ENCODE measurements at regions not wholly inside any gene's neighbourhood (a gene's known extent, or its start where the extent isn't known, plus 50 kb on each side); places are given as distances from the start of the nearest gene placed in this dataset.

GRCh38 chr14:82067221-82067875, 533.7 kb upstream of the SEL1L start:
- FAIRE-seq, result no peak
- no peak for DNase-seq (ENCODE audit: insufficient read length, low spot score)
- TF ChIP-seq POU2F2 (IDR thresholded peaks at IDR 0.05; ENCODE audit: low read depth, low read length) (no peak), SPI1 (IDR thresholded peaks at IDR 0.05; ENCODE audit: low read depth, low read length) (no peak), POLR2A (IDR thresholded peaks at IDR 0.05; ENCODE audit: low read depth, low read length) (no peak), PAX5 (IDR thresholded peaks at IDR 0.05; ENCODE audit: insufficient read depth, low read length, severe bottlenecking) (no peak), POLR2AphosphoS5 (IDR thresholded peaks at IDR 0.05; ENCODE audit: low read depth, low read length) (no peak), TAF1 (IDR thresholded peaks at IDR 0.05; ENCODE audit: low read depth, low read length) (no peak)

GRCh38 chr14:82070040-82070439, 536.4 kb upstream of the SEL1L start:
- FAIRE-seq, result no peak
- TF ChIP-seq POU2F2 (IDR thresholded peaks at IDR 0.05; ENCODE audit: low read depth, low read length), result no peak
- TF ChIP-seq POLR2AphosphoS5 (IDR thresholded peaks at IDR 0.05; ENCODE audit: low read depth, low read length), result no peak
- no peak for TF ChIP-seq TAF1 (IDR thresholded peaks at IDR 0.05; ENCODE audit: low read depth, low read length)
- no peak for TF ChIP-seq SPI1 (IDR thresholded peaks at IDR 0.05; ENCODE audit: low read depth, low read length)
- TF ChIP-seq PAX5 (IDR thresholded peaks at IDR 0.05; ENCODE audit: insufficient read depth, low read length, severe bottlenecking), result no peak
- TF ChIP-seq POLR2A (IDR thresholded peaks at IDR 0.05; ENCODE audit: low read depth, low read length), result no peak
- DNase-seq (ENCODE audit: insufficient read length, low spot score), result no peak

DNA sequence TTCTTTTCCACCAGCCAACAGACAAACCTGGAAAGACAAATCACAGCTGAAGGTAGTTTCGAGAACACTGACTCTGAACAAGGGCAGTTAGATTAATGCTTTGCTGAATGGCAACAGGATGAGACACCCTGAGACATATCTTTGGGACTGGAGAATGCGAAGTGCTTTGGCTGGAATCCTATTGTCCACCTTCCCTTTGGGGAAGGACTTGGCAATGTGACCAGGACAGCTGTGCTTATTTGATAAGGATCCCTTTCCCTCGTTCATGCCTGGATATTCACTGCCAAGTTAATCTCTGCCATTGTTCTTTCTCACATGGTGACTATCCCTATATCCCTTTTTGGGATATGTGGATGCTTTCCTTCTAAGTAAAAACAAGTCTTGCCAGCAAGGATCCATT, 537.1 kb upstream of the SEL1L start:
- DNase-seq (ENCODE audit: insufficient read length, low spot score), result no peak
- no peak for FAIRE-seq
- TF ChIP-seq POU2F2 (IDR thresholded peaks at IDR 0.05; ENCODE audit: low read depth, low read length), result no peak
- TF ChIP-seq PAX5 (IDR thresholded peaks at IDR 0.05; ENCODE audit: insufficient read depth, low read length, severe bottlenecking), result no peak
- TF ChIP-seq POLR2AphosphoS5 (IDR thresholded peaks at IDR 0.05; ENCODE audit: low read depth, low read length), result no peak
- no peak for TF ChIP-seq POLR2A (IDR thresholded peaks at IDR 0.05; ENCODE audit: low read depth, low read length)

DNA sequence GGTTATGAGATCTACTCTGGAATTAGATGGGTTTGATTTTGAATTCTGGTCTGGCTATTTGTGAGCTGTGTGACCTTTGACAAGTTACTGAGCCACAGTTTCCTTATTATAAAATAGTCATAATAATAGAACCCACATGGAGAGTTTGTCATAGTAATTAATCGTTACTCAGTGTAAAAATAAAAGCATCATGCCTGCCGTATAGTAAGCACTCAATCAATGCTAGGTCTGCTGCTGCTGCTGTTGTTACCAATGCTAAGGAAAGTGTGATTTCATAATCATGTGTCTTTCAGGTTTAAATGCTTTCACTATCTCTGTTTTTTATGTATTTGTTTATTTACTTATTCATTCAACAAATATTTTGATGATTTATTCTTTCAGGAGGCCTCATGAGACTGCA, 539.9 kb upstream of the SEL1L start:
- no peak for DNase-seq (ENCODE audit: insufficient read length, low spot score)
- TF ChIP-seq TAF1 (IDR thresholded peaks at IDR 0.05; ENCODE audit: low read depth, low read length), result no peak
- TF ChIP-seq SPI1 (IDR thresholded peaks at IDR 0.05; ENCODE audit: low read depth, low read length), result no peak
- TF ChIP-seq POU2F2 (IDR thresholded peaks at IDR 0.05; ENCODE audit: low read depth, low read length), result no peak
- no peak for TF ChIP-seq PAX5 (IDR thresholded peaks at IDR 0.05; ENCODE audit: insufficient read depth, low read length, severe bottlenecking)
- no peak for TF ChIP-seq POLR2A (IDR thresholded peaks at IDR 0.05; ENCODE audit: low read depth, low read length)
- TF ChIP-seq POLR2AphosphoS5 (IDR thresholded peaks at IDR 0.05; ENCODE audit: low read depth, low read length), result no peak

DNA sequence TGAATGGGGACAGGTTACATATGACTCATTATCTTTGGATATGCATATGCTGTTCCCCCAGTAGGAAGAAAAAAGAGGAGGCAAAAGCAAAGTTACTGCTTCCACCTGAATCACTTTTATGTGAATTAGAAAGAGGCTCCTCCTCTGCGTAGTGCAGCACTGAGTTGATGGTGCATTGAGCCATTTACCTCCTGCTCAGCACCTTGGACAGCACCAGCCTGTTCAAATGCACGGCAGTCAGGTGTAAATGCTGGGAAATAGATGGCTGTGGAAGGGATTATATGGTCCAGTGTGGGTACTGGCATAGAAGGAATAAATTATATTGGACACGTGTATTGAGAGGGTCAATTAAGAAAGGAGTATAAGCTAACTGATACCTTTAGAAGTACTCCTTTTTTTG, 541.9 kb upstream of the SEL1L start:
- DNase-seq (ENCODE audit: insufficient read length, low spot score), result no peak
- FAIRE-seq, result peak; percentile 38
- no peak for TF ChIP-seq PAX5 (IDR thresholded peaks at IDR 0.05; ENCODE audit: insufficient read depth, low read length, severe bottlenecking)
- no peak for TF ChIP-seq SPI1 (IDR thresholded peaks at IDR 0.05; ENCODE audit: low read depth, low read length)
- TF ChIP-seq POLR2A (IDR thresholded peaks at IDR 0.05; ENCODE audit: low read depth, low read length), result no peak
- no peak for TF ChIP-seq POLR2AphosphoS5 (IDR thresholded peaks at IDR 0.05; ENCODE audit: low read depth, low read length)
- TF ChIP-seq POU2F2 (IDR thresholded peaks at IDR 0.05; ENCODE audit: low read depth, low read length), result no peak
- no peak for TF ChIP-seq TAF1 (IDR thresholded peaks at IDR 0.05; ENCODE audit: low read depth, low read length)

More for the DNA sequence above, 539.9 kb upstream of the SEL1L start:
- no peak for FAIRE-seq

- no peak for DNase-seq (ENCODE audit: insufficient read length, low spot score)
- no peak for FAIRE-seq
Measured at GRCh38 chr14:82079553-82079952, 545.9 kb upstream of the SEL1L start.

DNA sequence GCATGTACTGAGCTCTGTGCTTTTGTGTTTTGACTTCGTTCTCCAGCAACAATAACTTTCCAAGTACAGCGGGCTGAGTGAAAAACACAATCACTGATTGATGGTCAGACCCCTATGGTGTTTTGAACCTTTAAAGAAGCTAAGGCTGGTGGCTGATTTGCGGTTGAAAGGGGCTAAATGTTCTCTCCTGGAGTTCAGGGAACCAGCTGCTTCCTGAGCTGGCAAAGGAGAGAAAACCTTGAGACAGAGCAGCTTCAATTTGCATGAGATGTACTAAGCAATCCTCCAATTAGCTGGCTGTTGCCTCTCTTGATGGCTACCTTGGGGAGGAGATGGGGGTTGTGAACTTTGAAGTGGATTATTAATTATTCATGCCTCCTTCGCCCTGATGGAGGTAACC, 546.7 kb upstream of the SEL1L start:
- TF ChIP-seq PAX5 (IDR thresholded peaks at IDR 0.05; ENCODE audit: insufficient read depth, low read length, severe bottlenecking), result no peak
- TF ChIP-seq TAF1 (IDR thresholded peaks at IDR 0.05; ENCODE audit: low read depth, low read length), result no peak
- FAIRE-seq (no peak), DNase-seq (ENCODE audit: insufficient read length, low spot score) (no peak)

More at GRCh38 chr14:82079553-82079952, 545.9 kb upstream of the SEL1L start:
- TF ChIP-seq TAF1 (IDR thresholded peaks at IDR 0.05; ENCODE audit: low read depth, low read length) (no peak), POLR2A (IDR thresholded peaks at IDR 0.05; ENCODE audit: low read depth, low read length) (no peak), SPI1 (IDR thresholded peaks at IDR 0.05; ENCODE audit: low read depth, low read length) (no peak), POU2F2 (IDR thresholded peaks at IDR 0.05; ENCODE audit: low read depth, low read length) (no peak), POLR2AphosphoS5 (IDR thresholded peaks at IDR 0.05; ENCODE audit: low read depth, low read length) (no peak), PAX5 (IDR thresholded peaks at IDR 0.05; ENCODE audit: insufficient read depth, low read length, severe bottlenecking) (no peak)

DNA sequence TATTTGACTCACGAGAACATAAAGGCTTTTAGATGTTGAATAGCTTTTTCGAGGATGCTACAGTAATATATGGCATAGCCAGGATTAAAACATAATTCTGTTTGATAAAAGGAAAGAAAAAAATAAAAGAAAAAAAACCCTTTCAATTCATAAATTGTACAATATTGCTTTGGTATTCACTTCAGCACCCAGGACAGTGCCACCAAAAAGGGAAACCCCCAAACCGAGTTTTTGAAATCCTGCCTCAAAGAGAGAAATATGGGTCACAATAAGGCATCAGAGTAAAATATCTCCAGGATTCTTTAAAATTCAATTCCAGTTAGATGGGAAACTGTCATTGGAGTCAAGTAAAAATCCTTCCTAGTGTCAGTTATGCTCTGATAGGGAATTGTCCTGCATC, 551.2 kb upstream of the SEL1L start:
- TF ChIP-seq POU2F2 (IDR thresholded peaks at IDR 0.05; ENCODE audit: low read depth, low read length) (no peak), PAX5 (IDR thresholded peaks at IDR 0.05; ENCODE audit: insufficient read depth, low read length, severe bottlenecking) (no peak), SPI1 (IDR thresholded peaks at IDR 0.05; ENCODE audit: low read depth, low read length) (no peak), TAF1 (IDR thresholded peaks at IDR 0.05; ENCODE audit: low read depth, low read length) (no peak), POLR2AphosphoS5 (IDR thresholded peaks at IDR 0.05; ENCODE audit: low read depth, low read length) (no peak), POLR2A (IDR thresholded peaks at IDR 0.05; ENCODE audit: low read depth, low read length) (no peak)
- FAIRE-seq (no peak), DNase-seq (ENCODE audit: insufficient read length, low spot score) (no peak)

DNA sequence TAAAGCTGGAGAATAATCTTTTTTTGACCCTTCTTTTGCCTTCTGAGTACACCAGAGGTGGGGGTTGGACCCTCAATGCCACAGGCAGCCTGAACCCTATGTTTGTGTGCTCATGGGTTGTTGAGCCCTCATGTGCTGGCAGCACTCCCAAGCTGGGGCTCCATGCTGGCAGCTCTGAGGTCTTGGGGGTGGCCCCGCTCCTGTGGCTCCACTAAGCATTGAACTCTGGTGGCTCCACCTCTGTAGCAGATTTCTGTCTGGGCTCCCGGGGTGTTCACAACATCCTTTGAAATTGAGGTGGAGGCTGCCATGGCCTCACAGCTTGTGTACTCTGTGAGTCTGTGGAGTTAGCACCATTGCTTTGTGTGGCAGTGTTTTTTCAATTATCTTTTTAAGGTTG, 557.4 kb upstream of the SEL1L start:
- FAIRE-seq, result no peak
- TF ChIP-seq SPI1 (IDR thresholded peaks at IDR 0.05; ENCODE audit: low read depth, low read length) (no peak), PAX5 (IDR thresholded peaks at IDR 0.05; ENCODE audit: insufficient read depth, low read length, severe bottlenecking) (no peak), TAF1 (IDR thresholded peaks at IDR 0.05; ENCODE audit: low read depth, low read length) (no peak), POLR2AphosphoS5 (IDR thresholded peaks at IDR 0.05; ENCODE audit: low read depth, low read length) (no peak), POLR2A (IDR thresholded peaks at IDR 0.05; ENCODE audit: low read depth, low read length) (no peak), POU2F2 (IDR thresholded peaks at IDR 0.05; ENCODE audit: low read depth, low read length) (no peak)
- DNase-seq (ENCODE audit: insufficient read length, low spot score), result no peak

DNA sequence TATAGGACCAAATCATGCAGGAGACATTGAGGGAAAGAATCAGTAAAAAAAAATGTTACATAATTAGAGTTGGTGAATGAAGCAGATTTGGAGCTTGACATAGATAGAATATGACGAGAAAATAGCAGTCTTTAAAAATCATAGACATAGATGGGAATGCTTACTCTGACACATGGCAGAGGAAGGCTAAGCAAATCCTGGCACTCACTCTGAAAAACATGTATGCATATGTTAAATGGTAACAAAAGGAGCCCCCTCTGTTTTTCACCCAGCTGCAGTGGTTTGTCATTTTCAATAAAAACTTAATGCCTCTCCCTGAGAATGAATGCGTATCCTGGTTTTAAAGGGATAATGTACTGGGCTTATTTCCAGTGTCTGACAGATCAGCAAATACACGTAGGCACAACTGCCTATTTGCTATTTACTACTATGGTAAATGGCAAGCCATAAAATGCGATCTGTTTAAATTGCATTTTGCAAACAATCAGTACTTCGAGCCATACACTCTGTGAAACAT, 561.2 kb upstream of the SEL1L start:
- no peak for FAIRE-seq
- DNase-seq (ENCODE audit: insufficient read length, low spot score), result no peak
- TF ChIP-seq POU2F2 (IDR thresholded peaks at IDR 0.05; ENCODE audit: low read depth, low read length), result no peak
- no peak for TF ChIP-seq POLR2A (IDR thresholded peaks at IDR 0.05; ENCODE audit: low read depth, low read length)

Data from GM12891 (cell line).